Fibroblast of lung (primary cell): ENCODE measurements at regions not wholly inside any gene's neighbourhood (a gene's known extent, or its start where the extent isn't known, plus 50 kb on each side); places are given as distances from the start of the nearest gene placed in this dataset.

ENCODE experiments used
- DNase-seq, 2 donors: peaks; one replicate each; pipeline versions ENCODE4 v3.0.0 to v3.0.0-alpha.2; 2010; ENCODE audit warnings: low read depth in 2 of 2
- H2AFZ ChIP-seq: 2 replicates; pipeline ENCODE4 v1.5.1; 2012; ENCODE audit warnings: low read length, control low read depth, inconsistent platforms
- H3K27ac ChIP-seq: 2 replicates; pipeline ENCODE4 v1.5.1; 2011; ENCODE audit warnings: low read length, control low read depth; ENCODE audit not compliant: insufficient read depth
- H3K27me3 ChIP-seq: 2 replicates; pipeline ENCODE4 v1.5.1; 2011; ENCODE audit warnings: mild to moderate bottlenecking, low read length; ENCODE audit not compliant: control insufficient read depth, insufficient read depth
- H3K36me3 ChIP-seq: 2 replicates; pipeline ENCODE4 v1.5.1; 2011; ENCODE audit warnings: low read length; ENCODE audit not compliant: control insufficient read depth, insufficient read depth
- H3K4me1 ChIP-seq: 2 replicates; pipeline ENCODE4 v1.5.1; 2011; ENCODE audit warnings: low read length; ENCODE audit not compliant: control insufficient read depth, insufficient read depth; ENCODE audit errors: extremely low read depth
- H3K4me2 ChIP-seq: 2 replicates; pipeline ENCODE4 v1.5.1; 2011; ENCODE audit warnings: low read length, control low read depth; ENCODE audit not compliant: insufficient read depth; ENCODE audit errors: extremely low read depth
- H3K4me3 ChIP-seq, 4 experiments: fragments of 200-600 bp in 1 of 4; sonication (generic) in 1 of 4; replicated peaks in 1 of 4; 2 replicates each; pipeline ENCODE4 v1.5.1; 2011 to 2016; ENCODE audit warnings: low read length in 4 of 4, low read depth in 3 of 4, mild to moderate bottlenecking in 3 of 4, control low read depth in 2 of 4, inconsistent platforms in 1 of 4, mixed read lengths in 1 of 4; ENCODE audit not compliant: insufficient read depth in 1 of 4; ENCODE audit errors: control extremely low read depth in 1 of 4
- H3K79me2 ChIP-seq: 2 replicates; pipeline ENCODE4 v1.5.1; 2012; ENCODE audit warnings: mild to moderate bottlenecking, low read length, inconsistent platforms; ENCODE audit not compliant: control insufficient read depth, insufficient read depth
- H3K9ac ChIP-seq: 2 replicates; pipeline ENCODE4 v1.5.1; 2011; ENCODE audit warnings: mild to moderate bottlenecking, low read length, control low read depth; ENCODE audit not compliant: insufficient read depth
- H3K9me3 ChIP-seq: 2 replicates; pipeline ENCODE4 v1.5.1; 2012; ENCODE audit warnings: low read depth, low read length; ENCODE audit not compliant: control insufficient read depth, insufficient read depth
- H4K20me1 ChIP-seq: 2 replicates; pipeline ENCODE4 v1.5.1; 2011; ENCODE audit warnings: low read length; ENCODE audit not compliant: control insufficient read depth, insufficient read depth; ENCODE audit errors: extremely low read depth
- EZH2 ChIP-seq: IDR thresholded peaks from 2 replicates; pipeline ENCODE4 v1.5.1; 2012; ENCODE audit warnings: low read length, control low read depth, mild to moderate bottlenecking; ENCODE audit errors: missing control alignments
- TF ChIP-seq, protein P1 (sequence below), 2 donors: IDR thresholded peaks in 1 of 2; conservative IDR thresholded peaks in 1 of 2; 1 replicate in 1 of 2; 2 replicates in 1 of 2; pipeline ENCODE4 v1.5.1; 2011 to 2012; ENCODE audit warnings: low read length in 2 of 2, control low read depth in 1 of 2, inconsistent platforms in 1 of 2, low read depth in 1 of 2, mild to moderate bottlenecking in 1 of 2

DNA sequence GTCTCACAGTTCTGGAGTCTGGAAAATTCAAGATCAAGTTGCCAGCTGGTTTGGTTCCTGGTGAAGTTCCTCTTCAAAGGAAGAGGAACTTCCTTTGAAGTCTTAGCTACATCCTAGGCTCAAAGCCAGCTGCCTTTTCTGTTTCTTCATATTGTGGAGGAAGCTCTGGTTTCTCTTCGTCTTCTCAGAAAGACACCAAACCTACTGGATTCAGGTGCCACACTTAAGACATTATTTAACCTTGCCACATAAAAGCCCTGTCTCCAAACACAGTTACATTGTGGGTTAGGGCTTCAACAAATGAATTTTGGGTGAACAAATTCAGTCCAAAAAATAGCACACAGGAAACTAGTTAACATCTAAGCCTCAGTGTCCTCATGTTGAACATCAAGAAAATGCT is 1019.8 kb downstream of the GALC start:
- Histone ChIP-seq H3K4me2 (no peak overlapping the region), H3K27me3 (no peaks in the 10 kb centered on the region), H3K36me3 (no peaks in the 10 kb centered on the region), H3K9ac (no peak overlapping the region), H3K9me3 (no peaks in the 10 kb centered on the region), H3K79me2 (no peaks in the 10 kb centered on the region), H3K4me1 (no peaks in the 10 kb centered on the region), H3K4me3 (no peak overlapping the region), H3K27ac (no peak overlapping the region), H4K20me1 (no peaks in the 10 kb centered on the region), H2AFZ (no peak overlapping the region)
- TF ChIP-seq, protein P1, sequence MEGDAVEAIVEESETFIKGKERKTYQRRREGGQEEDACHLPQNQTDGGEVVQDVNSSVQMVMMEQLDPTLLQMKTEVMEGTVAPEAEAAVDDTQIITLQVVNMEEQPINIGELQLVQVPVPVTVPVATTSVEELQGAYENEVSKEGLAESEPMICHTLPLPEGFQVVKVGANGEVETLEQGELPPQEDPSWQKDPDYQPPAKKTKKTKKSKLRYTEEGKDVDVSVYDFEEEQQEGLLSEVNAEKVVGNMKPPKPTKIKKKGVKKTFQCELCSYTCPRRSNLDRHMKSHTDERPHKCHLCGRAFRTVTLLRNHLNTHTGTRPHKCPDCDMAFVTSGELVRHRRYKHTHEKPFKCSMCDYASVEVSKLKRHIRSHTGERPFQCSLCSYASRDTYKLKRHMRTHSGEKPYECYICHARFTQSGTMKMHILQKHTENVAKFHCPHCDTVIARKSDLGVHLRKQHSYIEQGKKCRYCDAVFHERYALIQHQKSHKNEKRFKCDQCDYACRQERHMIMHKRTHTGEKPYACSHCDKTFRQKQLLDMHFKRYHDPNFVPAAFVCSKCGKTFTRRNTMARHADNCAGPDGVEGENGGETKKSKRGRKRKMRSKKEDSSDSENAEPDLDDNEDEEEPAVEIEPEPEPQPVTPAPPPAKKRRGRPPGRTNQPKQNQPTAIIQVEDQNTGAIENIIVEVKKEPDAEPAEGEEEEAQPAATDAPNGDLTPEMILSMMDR (conservative IDR thresholded peaks at IDR 0.05 in 1 of 2, IDR thresholded peaks at IDR 0.05 in 1 of 2; ENCODE audit: low read depth in 1 of 2, low read length in 2 of 2) = no peak
- no peak for TF ChIP-seq EZH2
- DNase-seq = no peak

GRCh38 chr14:86971292-86971691 is 1021.7 kb downstream of the GALC start:
- H3K4me3 ChIP-seq = no peak overlapping the region
- H3K4me1 ChIP-seq = no peaks in the 10 kb centered on the region
- H3K27ac ChIP-seq = no peak overlapping the region
- H3K27me3 ChIP-seq = no peaks in the 10 kb centered on the region
- no peaks in the 10 kb centered on the region for H3K9me3 ChIP-seq
- H3K4me2 ChIP-seq = no peak overlapping the region
- H3K9ac ChIP-seq = no peak overlapping the region
- no peak for DNase-seq
- no peaks in the 10 kb centered on the region for H3K79me2 ChIP-seq
- no peaks in the 10 kb centered on the region for H3K36me3 ChIP-seq
- H4K20me1 ChIP-seq = no peaks in the 10 kb centered on the region
- TF ChIP-seq, protein P1 (conservative IDR thresholded peaks at IDR 0.05 in 1 of 2, IDR thresholded peaks at IDR 0.05 in 1 of 2; ENCODE audit: low read depth in 1 of 2, low read length in 2 of 2) = no peak
- no peak for TF ChIP-seq EZH2
- H2AFZ ChIP-seq = no peak overlapping the region

DNA sequence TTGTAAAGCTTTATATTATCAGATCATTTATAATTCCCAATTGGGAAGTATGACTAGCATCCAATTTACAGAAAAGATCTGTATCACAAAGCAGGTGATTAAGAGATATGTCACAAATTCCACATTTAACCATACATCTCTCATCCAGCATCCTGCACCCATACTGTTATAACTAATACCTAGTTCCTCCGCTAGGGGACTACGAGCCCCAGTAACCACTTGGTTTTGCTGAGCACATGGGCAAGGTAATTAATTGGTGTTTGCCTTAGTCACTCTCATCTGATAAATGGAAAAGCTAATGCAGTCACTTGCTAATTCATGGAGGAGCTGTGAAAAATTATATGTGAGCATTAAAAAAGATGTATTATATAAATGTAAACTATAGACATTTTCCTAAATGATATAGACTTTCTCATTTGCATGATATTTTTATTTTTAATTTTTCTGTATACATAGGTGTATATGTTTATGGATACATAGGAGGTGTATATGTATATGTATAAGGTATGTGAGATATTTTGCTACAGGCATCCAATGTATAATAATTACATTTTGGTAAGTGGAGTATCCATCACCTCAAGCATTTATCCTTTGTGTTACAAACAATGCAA is 1031.8 kb downstream of the GALC start:
- H4K20me1 ChIP-seq = no peaks in the 10 kb centered on the region
- no peak overlapping the region for H3K27ac ChIP-seq
- DNase-seq = peak in 1 of 2 donors; percentile 6

More for the DNA sequence above, 1031.8 kb downstream of the GALC start:
- Histone ChIP-seq H3K4me3 (no peak overlapping the region), H3K36me3 (no peaks in the 10 kb centered on the region), H3K9ac (no peak overlapping the region), H3K79me2 (no peaks in the 10 kb centered on the region), H3K4me1 (no peaks in the 10 kb centered on the region), H3K27me3 (no peaks in the 10 kb centered on the region), H3K9me3 (no peaks in the 10 kb centered on the region), H2AFZ (no peak overlapping the region), H3K4me2 (no peak overlapping the region)
- no peak for TF ChIP-seq EZH2
- TF ChIP-seq, protein P1 (conservative IDR thresholded peaks at IDR 0.05 in 1 of 2, IDR thresholded peaks at IDR 0.05 in 1 of 2; ENCODE audit: low read depth in 1 of 2, low read length in 2 of 2) = peak in 1 of 2 donors; percentile 56
